Panc1 (cell line): ENCODE measurements at regions not wholly inside any gene's neighbourhood (a gene's known extent, or its start where the extent isn't known, plus 50 kb on each side); places are given as distances from the start of the nearest gene placed in this dataset.

Experiments
- ATAC-seq: fragments of 200-7000 bp; cut with Tn5 transposase; 2 replicates; pipeline ENCODE4 v1.9.1; 2020; ENCODE audit warnings: mild to moderate bottlenecking, moderate library complexity
- BruUV-seq: library from RNA; stranded (reverse); fragments of 400-500 nt; replicated peaks from 2 replicates; lab custom pipeline; 2021; lab: Mats Ljungman, UMichigan
- CTCF ChIA-PET: fragments of 300-600 bp; sonication (Branson Sonifier 250); formaldehyde crosslinking; loops from one replicate; lab custom pipeline; 2022; ENCODE audit warnings: antibody characterized with exemption; lab: Charles Lee
- POLR2A ChIA-PET: fragments of 300-600 bp; sonication (Branson Sonifier 250); formaldehyde crosslinking; loops from one replicate; lab custom pipeline; 2022; ENCODE audit warnings: antibody characterized with exemption; lab: Charles Lee
- DNase-seq: peaks from one replicate; pipeline ENCODE4 v3.0.0-alpha.2; 2010; ENCODE audit warnings: low read depth, low spot score
- H3K27ac ChIP-seq: 2 replicates; pipeline ENCODE4 v1.5.1; 2011; ENCODE audit warnings: mild to moderate bottlenecking, low read length, inconsistent platforms
- H3K27me3 ChIP-seq: fragments of 200-500 bp; sonication (Bioruptor generic); 2 replicates; pipeline ENCODE4 v1.6.0; 2014; ENCODE audit warnings: low read length, inconsistent platforms; ENCODE audit not compliant: control insufficient read depth, insufficient read depth
- H3K36me3 ChIP-seq: fragments of 200-500 bp; sonication (Bioruptor generic); 2 replicates; pipeline ENCODE4 v1.5.1; 2014; ENCODE audit warnings: inconsistent platforms, mild to moderate bottlenecking, low read length, moderate library complexity; ENCODE audit not compliant: control insufficient read depth, insufficient read depth
- H3K4me1 ChIP-seq: 2 replicates; pipeline ENCODE4 v1.5.1; 2011; ENCODE audit warnings: inconsistent platforms, mild to moderate bottlenecking, low read length, moderate library complexity; ENCODE audit not compliant: control insufficient read depth, insufficient read depth
- H3K4me3 ChIP-seq, 2 experiments: 2 replicates each; pipeline ENCODE4 v1.5.1; 2011 to 2012; ENCODE audit warnings: low read depth in 2 of 2, low read length in 2 of 2, mild to moderate bottlenecking in 2 of 2, inconsistent platforms in 1 of 2, moderate library complexity in 1 of 2
- H3K9me3 ChIP-seq: fragments of 200-500 bp; sonication (Bioruptor generic); 2 replicates; pipeline ENCODE4 v1.5.1; 2014; ENCODE audit warnings: low read depth, mild to moderate bottlenecking, inconsistent platforms, low read length, moderate library complexity; ENCODE audit not compliant: control insufficient read depth, insufficient read depth
- POLR2AphosphoS5 ChIP-seq: IDR thresholded peaks from 2 replicates; pipeline ENCODE4 v1.6.1; 2012; ENCODE audit warnings: mild to moderate bottlenecking, low read depth, low read length, moderate library complexity
- SIN3A ChIP-seq: IDR thresholded peaks from 2 replicates; pipeline ENCODE4 v1.6.1; 2012; ENCODE audit warnings: low read depth, mild to moderate bottlenecking, low read length, moderate library complexity, borderline replicate concordance; ENCODE audit not compliant: insufficient read depth
- TCF7L2 ChIP-seq: IDR thresholded peaks from 2 replicates; pipeline ENCODE4 v1.6.1; 2011; ENCODE audit warnings: mild to moderate bottlenecking, low read depth, low read length, inconsistent platforms
- in situ Hi-C: cut with HindIII; loops from 2 replicates; pipeline ENCODE4 v1.10.0; 2016; ENCODE audit warnings: low sequenced_read_pairs, low pct_unique_long_range_greater_than_20kb
- intact Hi-C: fragments of 100-400 bp; cut with micrococcal nuclease; formaldehyde crosslinking; loops from one replicate; pipeline ENCODE4 v1.10.0; 2022; ENCODE audit not compliant: unreplicated experiment
- TF ChIP-seq, protein P1 (sequence below): fragments of 450-650 bp; IDR thresholded peaks from 2 replicates; pipeline ENCODE4 v1.5.1; 2017; ENCODE audit warnings: mild to moderate bottlenecking
- TF ChIP-seq, protein P2 (sequence below), 2 experiments: IDR thresholded peaks; 2 replicates each; pipeline ENCODE4 v1.6.1; 2011 to 2012; ENCODE audit warnings: low read depth in 2 of 2, control low read depth in 1 of 2, low read length in 1 of 2, mild to moderate bottlenecking in 1 of 2, moderate library complexity in 1 of 2; ENCODE audit not compliant: insufficient read depth in 1 of 2

DNA sequence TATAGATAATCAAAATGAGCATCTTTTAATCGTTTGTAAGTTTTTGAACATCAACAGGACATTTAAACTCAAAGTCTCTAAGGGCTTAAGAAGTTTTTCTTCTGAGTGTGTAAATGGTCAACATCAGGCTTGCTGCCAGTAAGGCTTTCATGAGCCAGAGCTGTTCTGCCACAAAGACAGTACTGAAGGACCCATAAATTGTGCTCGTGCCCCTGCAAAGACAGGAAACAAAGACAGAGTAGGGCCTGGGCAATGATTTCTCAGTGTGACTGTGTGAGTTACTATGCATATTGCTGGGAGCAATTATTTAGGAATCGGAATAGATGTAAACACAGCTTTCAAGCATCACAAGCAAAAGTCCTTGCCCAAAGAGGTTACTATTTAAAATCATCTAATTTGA lies 300.0 kb downstream of the IDS start:
- in situ Hi-C loops = no loop called here
- POLR2A ChIA-PET = no interaction called here
- Histone ChIP-seq H3K4me3 (no peak overlapping the region), H3K4me1 (no peaks in the 10 kb centered on the region), H3K27me3 (no peaks in the 10 kb centered on the region), H3K9me3 (no peaks in the 10 kb centered on the region), H3K27ac (no peak overlapping the region), H3K36me3 (no peaks in the 10 kb centered on the region)
- DNase-seq = no peak
- CTCF ChIA-PET = no interaction called here
- intact Hi-C loops = no loop called here
- TF ChIP-seq, protein P1, sequence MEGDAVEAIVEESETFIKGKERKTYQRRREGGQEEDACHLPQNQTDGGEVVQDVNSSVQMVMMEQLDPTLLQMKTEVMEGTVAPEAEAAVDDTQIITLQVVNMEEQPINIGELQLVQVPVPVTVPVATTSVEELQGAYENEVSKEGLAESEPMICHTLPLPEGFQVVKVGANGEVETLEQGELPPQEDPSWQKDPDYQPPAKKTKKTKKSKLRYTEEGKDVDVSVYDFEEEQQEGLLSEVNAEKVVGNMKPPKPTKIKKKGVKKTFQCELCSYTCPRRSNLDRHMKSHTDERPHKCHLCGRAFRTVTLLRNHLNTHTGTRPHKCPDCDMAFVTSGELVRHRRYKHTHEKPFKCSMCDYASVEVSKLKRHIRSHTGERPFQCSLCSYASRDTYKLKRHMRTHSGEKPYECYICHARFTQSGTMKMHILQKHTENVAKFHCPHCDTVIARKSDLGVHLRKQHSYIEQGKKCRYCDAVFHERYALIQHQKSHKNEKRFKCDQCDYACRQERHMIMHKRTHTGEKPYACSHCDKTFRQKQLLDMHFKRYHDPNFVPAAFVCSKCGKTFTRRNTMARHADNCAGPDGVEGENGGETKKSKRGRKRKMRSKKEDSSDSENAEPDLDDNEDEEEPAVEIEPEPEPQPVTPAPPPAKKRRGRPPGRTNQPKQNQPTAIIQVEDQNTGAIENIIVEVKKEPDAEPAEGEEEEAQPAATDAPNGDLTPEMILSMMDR = no peak
- TF ChIP-seq TCF7L2 = no peak
- TF ChIP-seq SIN3A = no peak
- TF ChIP-seq, protein P2, sequence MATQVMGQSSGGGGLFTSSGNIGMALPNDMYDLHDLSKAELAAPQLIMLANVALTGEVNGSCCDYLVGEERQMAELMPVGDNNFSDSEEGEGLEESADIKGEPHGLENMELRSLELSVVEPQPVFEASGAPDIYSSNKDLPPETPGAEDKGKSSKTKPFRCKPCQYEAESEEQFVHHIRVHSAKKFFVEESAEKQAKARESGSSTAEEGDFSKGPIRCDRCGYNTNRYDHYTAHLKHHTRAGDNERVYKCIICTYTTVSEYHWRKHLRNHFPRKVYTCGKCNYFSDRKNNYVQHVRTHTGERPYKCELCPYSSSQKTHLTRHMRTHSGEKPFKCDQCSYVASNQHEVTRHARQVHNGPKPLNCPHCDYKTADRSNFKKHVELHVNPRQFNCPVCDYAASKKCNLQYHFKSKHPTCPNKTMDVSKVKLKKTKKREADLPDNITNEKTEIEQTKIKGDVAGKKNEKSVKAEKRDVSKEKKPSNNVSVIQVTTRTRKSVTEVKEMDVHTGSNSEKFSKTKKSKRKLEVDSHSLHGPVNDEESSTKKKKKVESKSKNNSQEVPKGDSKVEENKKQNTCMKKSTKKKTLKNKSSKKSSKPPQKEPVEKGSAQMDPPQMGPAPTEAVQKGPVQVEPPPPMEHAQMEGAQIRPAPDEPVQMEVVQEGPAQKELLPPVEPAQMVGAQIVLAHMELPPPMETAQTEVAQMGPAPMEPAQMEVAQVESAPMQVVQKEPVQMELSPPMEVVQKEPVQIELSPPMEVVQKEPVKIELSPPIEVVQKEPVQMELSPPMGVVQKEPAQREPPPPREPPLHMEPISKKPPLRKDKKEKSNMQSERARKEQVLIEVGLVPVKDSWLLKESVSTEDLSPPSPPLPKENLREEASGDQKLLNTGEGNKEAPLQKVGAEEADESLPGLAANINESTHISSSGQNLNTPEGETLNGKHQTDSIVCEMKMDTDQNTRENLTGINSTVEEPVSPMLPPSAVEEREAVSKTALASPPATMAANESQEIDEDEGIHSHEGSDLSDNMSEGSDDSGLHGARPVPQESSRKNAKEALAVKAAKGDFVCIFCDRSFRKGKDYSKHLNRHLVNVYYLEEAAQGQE (IDR thresholded peaks at IDR 0.05; ENCODE audit: insufficient read depth in 1 of 2, low read depth in 2 of 2, low read length in 1 of 2) = no peak
- no peak for TF ChIP-seq POLR2AphosphoS5
- BruUV-seq = no TSS peak
- no peak for ATAC-seq

DNA sequence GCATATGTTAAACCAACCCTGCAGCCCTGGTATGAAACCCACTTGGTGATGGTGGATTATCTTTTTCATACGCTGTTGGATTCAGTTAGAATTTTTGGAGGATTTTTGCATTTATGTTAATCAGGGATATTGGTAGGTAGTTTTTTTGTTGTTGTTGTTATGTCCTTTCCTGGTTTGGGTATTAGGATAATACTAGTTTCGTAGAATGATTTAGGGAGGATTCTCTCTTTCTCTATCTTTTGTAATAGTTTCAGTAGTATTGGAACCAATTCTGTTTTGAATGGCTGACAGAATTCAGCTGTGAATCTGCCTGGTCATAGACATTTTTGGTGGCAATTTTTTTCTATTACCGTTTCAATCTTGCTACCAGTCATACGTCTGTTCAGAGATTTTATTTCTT lies 305.4 kb downstream of the IDS start:
- DNase-seq = no peak
- Histone ChIP-seq H3K36me3 (no peaks in the 10 kb centered on the region), H3K27ac (no peak overlapping the region), H3K4me3 (no peak overlapping the region), H3K4me1 (no peaks in the 10 kb centered on the region), H3K27me3 (no peaks in the 10 kb centered on the region), H3K9me3 (no peaks in the 10 kb centered on the region)
- in situ Hi-C loops = no loop called here
- POLR2A ChIA-PET = no interaction called here
- no peak for ATAC-seq
- CTCF ChIA-PET = no interaction called here
- TF ChIP-seq, protein P1 = no peak
- TF ChIP-seq POLR2AphosphoS5 (no peak), SIN3A (no peak), TCF7L2 (no peak)
- intact Hi-C loops = no loop called here
- BruUV-seq = no TSS peak
